Activated naive CD4-positive, alpha-beta T cell treated with anti-CD3 and anti-CD28 coated beads, Interleukin-2, amount 50 U/mL, for 72 hours (primary cell): ENCODE measurements at regions not wholly inside any gene's neighbourhood (a gene's known extent, or its start where the extent isn't known, plus 50 kb on each side); places are given as distances from the start of the nearest gene placed in this dataset.
A peak's percentile ranks its signal among the peaks of the same experiment; 100 is the strongest.
"Not testable (repeated sequence)": the region's sequence is repeated elsewhere in the genome, so short reads cannot be mapped to it uniquely, and the experiment has no call there.

Source experiments
- ATAC-seq, 2 donors: fragments of 150-1000 bp; cut with Tn5 transposase; 2 replicates each; pipeline ENCODE4 v1.10.0; 2021; ENCODE audit warnings: mild to moderate bottlenecking in 2 of 2, moderate library complexity in 2 of 2
- DNase-seq, 2 donors: peaks; one replicate each; pipeline ENCODE4 v3.0.0; 2021 to 2022; ENCODE audit warnings: low spot score in 2 of 2
- H3K27ac Mint-ChIP-seq, 2 donors: one replicate each; pipeline ENCODE4 v1.8.0; 2022; ENCODE audit warnings: mild to moderate bottlenecking in 2 of 2, mixed read lengths in 2 of 2
- H3K36me3 Mint-ChIP-seq, 2 donors: one replicate each; pipeline ENCODE4 v1.8.0; 2022; ENCODE audit warnings: mixed read lengths in 2 of 2
- H3K9me3 Mint-ChIP-seq, 2 donors: one replicate each; pipeline ENCODE4 v1.8.0; 2022; ENCODE audit warnings: mixed read lengths in 2 of 2

- not testable (repeated sequence) for H3K27ac Mint-ChIP-seq, H3K36me3 Mint-ChIP-seq, H3K9me3 Mint-ChIP-seq, DNase-seq, ATAC-seq
Measured at GRCh38 chr16:18173945-18174497, 162.5 kb downstream of the NPIPA8 start.

- DNase-seq, H3K27ac Mint-ChIP-seq, H3K9me3 Mint-ChIP-seq, H3K36me3 Mint-ChIP-seq, ATAC-seq: not testable (repeated sequence)
Measured at GRCh38 chr16:18162293-18162692, 174.2 kb downstream of the NPIPA8 start.

GRCh38 chr16:18161224-18161623, 175.3 kb downstream of the NPIPA8 start:
- H3K36me3 Mint-ChIP-seq, H3K27ac Mint-ChIP-seq, ATAC-seq, H3K9me3 Mint-ChIP-seq, DNase-seq: not testable (repeated sequence)

GRCh38 chr16:18159185-18159584, 177.4 kb downstream of the NPIPA8 start:
- H3K27ac Mint-ChIP-seq, result not testable (repeated sequence)

GRCh38 chr16:18157854-18158253, 178.7 kb downstream of the NPIPA8 start:
- not testable (repeated sequence) for H3K27ac Mint-ChIP-seq, H3K9me3 Mint-ChIP-seq, H3K36me3 Mint-ChIP-seq, DNase-seq, ATAC-seq

More at GRCh38 chr16:18159185-18159584, 177.4 kb downstream of the NPIPA8 start:
- H3K9me3 Mint-ChIP-seq, DNase-seq, H3K36me3 Mint-ChIP-seq: not testable (repeated sequence)
- ATAC-seq, result peak in 1 of 2 donors; percentile 58

- not testable (repeated sequence) for ATAC-seq, H3K9me3 Mint-ChIP-seq, H3K27ac Mint-ChIP-seq, H3K36me3 Mint-ChIP-seq, DNase-seq
Measured at GRCh38 chr16:18152832-18153231, 183.7 kb downstream of the NPIPA8 start.

- not testable (repeated sequence) for H3K27ac Mint-ChIP-seq, H3K36me3 Mint-ChIP-seq, H3K9me3 Mint-ChIP-seq, DNase-seq, ATAC-seq
Measured at GRCh38 chr16:18148132-18148531, 188.4 kb downstream of the NPIPA8 start.

GRCh38 chr16:18146601-18147142, 189.9 kb downstream of the NPIPA8 start:
- not testable (repeated sequence) for DNase-seq, H3K27ac Mint-ChIP-seq, H3K36me3 Mint-ChIP-seq, ATAC-seq, H3K9me3 Mint-ChIP-seq

- not testable (repeated sequence) for DNase-seq, H3K36me3 Mint-ChIP-seq, H3K27ac Mint-ChIP-seq, H3K9me3 Mint-ChIP-seq, ATAC-seq
Measured at GRCh38 chr16:18142066-18142465, 194.5 kb downstream of the NPIPA8 start.

- not testable (repeated sequence) for H3K9me3 Mint-ChIP-seq, H3K36me3 Mint-ChIP-seq, DNase-seq, ATAC-seq, H3K27ac Mint-ChIP-seq
Measured at GRCh38 chr16:18136288-18136687, 200.2 kb downstream of the NPIPA8 start.

GRCh38 chr16:18135024-18135423, 201.5 kb downstream of the NPIPA8 start:
- not testable (repeated sequence) for DNase-seq, H3K9me3 Mint-ChIP-seq, H3K27ac Mint-ChIP-seq, H3K36me3 Mint-ChIP-seq
- ATAC-seq, result peak; percentile 20 to 22

GRCh38 chr16:18131587-18131986, 204.9 kb downstream of the NPIPA8 start:
- H3K27ac Mint-ChIP-seq, DNase-seq, H3K9me3 Mint-ChIP-seq, H3K36me3 Mint-ChIP-seq: not testable (repeated sequence)
- peak; percentile 61 to 67 for ATAC-seq

- ATAC-seq, H3K27ac Mint-ChIP-seq, H3K9me3 Mint-ChIP-seq, H3K36me3 Mint-ChIP-seq, DNase-seq: not testable (repeated sequence)
Measured at GRCh38 chr16:18130478-18131120, 205.9 kb downstream of the NPIPA8 start.

GRCh38 chr16:18127033-18127432, 209.5 kb downstream of the NPIPA8 start:
- H3K27ac Mint-ChIP-seq, H3K36me3 Mint-ChIP-seq, DNase-seq, ATAC-seq, H3K9me3 Mint-ChIP-seq: not testable (repeated sequence)

GRCh38 chr16:18119092-18119491, 217.4 kb downstream of the NPIPA8 start:
- ATAC-seq, DNase-seq, H3K36me3 Mint-ChIP-seq: not testable (repeated sequence)

GRCh38 chr16:18118684-18119083, 217.9 kb downstream of the NPIPA8 start:
- H3K9me3 Mint-ChIP-seq, ATAC-seq, DNase-seq, H3K27ac Mint-ChIP-seq, H3K36me3 Mint-ChIP-seq: not testable (repeated sequence)

More at GRCh38 chr16:18119092-18119491, 217.4 kb downstream of the NPIPA8 start:
- H3K27ac Mint-ChIP-seq, H3K9me3 Mint-ChIP-seq: not testable (repeated sequence)

GRCh38 chr16:18118071-18118470, 218.5 kb downstream of the NPIPA8 start:
- DNase-seq, H3K9me3 Mint-ChIP-seq, H3K27ac Mint-ChIP-seq, ATAC-seq, H3K36me3 Mint-ChIP-seq: not testable (repeated sequence)

GRCh38 chr16:18104412-18104811, 232.1 kb downstream of the NPIPA8 start:
- DNase-seq, H3K36me3 Mint-ChIP-seq, H3K27ac Mint-ChIP-seq, H3K9me3 Mint-ChIP-seq, ATAC-seq: not testable (repeated sequence)
